ENCODE measurements at regions not wholly inside any gene's neighbourhood (a gene's known extent, or its start where the extent isn't known, plus 50 kb on each side); places are given as distances from the start of the nearest gene placed in this dataset.

DNA sequence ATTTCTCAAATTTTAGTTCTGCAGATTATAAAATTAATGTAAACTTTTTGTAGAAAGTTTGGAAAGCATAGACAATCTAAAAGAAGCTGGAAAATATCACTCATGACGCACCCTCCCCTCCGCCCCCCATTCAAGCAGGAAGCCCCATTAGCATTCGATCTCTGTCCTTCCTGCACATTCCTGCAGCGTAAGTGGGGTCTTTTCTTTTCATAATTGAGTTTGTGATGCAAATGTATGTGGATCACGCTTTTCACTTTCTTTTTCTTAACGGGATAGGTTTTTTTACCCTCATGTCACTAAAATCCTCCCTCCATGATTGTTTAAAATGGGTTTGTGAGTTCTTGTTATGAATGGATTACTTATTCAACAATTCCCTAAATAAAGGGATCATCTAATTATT, 181.7 kb upstream of the HDAC4 start:
- H3K27ac ChIP-seq (ENCODE audit: low read depth in 1 of 2, low read length in 1 of 2), result no peak overlapping the region
- no peaks in the 10 kb centered on the region for H3K36me3 ChIP-seq (ENCODE audit: control insufficient read depth in 2 of 2, insufficient read depth in 2 of 2, low read length in 1 of 2)
- H3K27me3 ChIP-seq (ENCODE audit: control insufficient read depth in 2 of 2, insufficient read depth in 1 of 2, low read length in 1 of 2), result no peaks in the 10 kb centered on the region
- H3K9me3 ChIP-seq (ENCODE audit: control insufficient read depth in 2 of 2, insufficient read depth in 1 of 2, low read length in 1 of 2), result peaks cover 0 to 5% of the 10 kb centered on the region in 2 donors
- DNase-seq (ENCODE audit: low read depth in 6 of 9, low spot score in 9 of 9), result no peak
- peaks cover 13 to 33% of the 10 kb centered on the region in 2 donors for H3K4me1 ChIP-seq (ENCODE audit: control insufficient read depth in 2 of 2, insufficient read depth in 2 of 2, low read length in 2 of 2)
- 97% methylated on average over 6 of the region's 6 CpGs for WGBS
- H3K4me3 ChIP-seq (ENCODE audit: low read length in 2 of 2), result no peak overlapping the region

GRCh38 chr2:239581352-239581901, 180.6 kb upstream of the HDAC4 start:
- no peak overlapping the region for H3K4me3 ChIP-seq (ENCODE audit: low read length in 2 of 2)

DNA sequence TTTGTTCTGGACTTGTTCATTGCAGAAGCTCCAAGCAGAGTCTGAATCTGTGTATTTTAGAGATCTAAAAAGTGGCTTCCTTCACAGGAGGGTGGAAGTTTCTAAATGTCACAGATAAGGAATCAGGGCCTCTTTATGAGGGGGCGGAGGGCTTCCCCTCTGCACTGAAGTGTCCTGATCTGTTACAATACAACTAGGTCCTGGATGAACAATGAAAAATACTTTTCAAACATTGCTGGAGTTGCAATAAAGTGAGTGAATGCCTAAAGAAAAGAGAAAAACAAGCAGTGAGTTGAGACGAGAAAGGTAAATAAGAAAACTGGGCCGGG, 179.3 kb upstream of the HDAC4 start:
- WGBS, result 64% methylated on average over 3 of the region's 3 CpGs
- no peaks in the 10 kb centered on the region for H3K36me3 ChIP-seq (ENCODE audit: control insufficient read depth in 2 of 2, insufficient read depth in 2 of 2, low read length in 1 of 2)
- H3K27ac ChIP-seq (ENCODE audit: low read depth in 1 of 2, low read length in 1 of 2), result peak overlapping the region in 1 of 2 donors; percentile 11
- H3K27me3 ChIP-seq (ENCODE audit: control insufficient read depth in 2 of 2, insufficient read depth in 1 of 2, low read length in 1 of 2), result no peaks in the 10 kb centered on the region
- no peak overlapping the region for H3K4me3 ChIP-seq (ENCODE audit: low read length in 2 of 2)
- peaks cover 4 to 17% of the 10 kb centered on the region in 2 donors for H3K4me1 ChIP-seq (ENCODE audit: control insufficient read depth in 2 of 2, insufficient read depth in 2 of 2, low read length in 2 of 2)
- peaks cover 0 to 5% of the 10 kb centered on the region in 2 donors for H3K9me3 ChIP-seq (ENCODE audit: control insufficient read depth in 2 of 2, insufficient read depth in 1 of 2, low read length in 1 of 2)
- no peak for DNase-seq (ENCODE audit: low read depth in 6 of 9, low spot score in 9 of 9)

More at GRCh38 chr2:239581352-239581901, 180.6 kb upstream of the HDAC4 start:
- DNase-seq (ENCODE audit: low read depth in 6 of 9, low spot score in 9 of 9), result no peak
- 98% methylated on average over 21 of the region's 21 CpGs for WGBS
- Histone ChIP-seq H3K27ac (ENCODE audit: low read depth in 1 of 2, low read length in 1 of 2) (no peak overlapping the region), H3K4me1 (ENCODE audit: control insufficient read depth in 2 of 2, insufficient read depth in 2 of 2, low read length in 2 of 2) (peaks cover 4 to 23% of the 10 kb centered on the region in 2 donors), H3K9me3 (ENCODE audit: control insufficient read depth in 2 of 2, insufficient read depth in 1 of 2, low read length in 1 of 2) (peaks cover 0 to 5% of the 10 kb centered on the region in 2 donors), H3K27me3 (ENCODE audit: control insufficient read depth in 2 of 2, insufficient read depth in 1 of 2, low read length in 1 of 2) (no peaks in the 10 kb centered on the region), H3K36me3 (ENCODE audit: control insufficient read depth in 2 of 2, insufficient read depth in 2 of 2, low read length in 1 of 2) (no peaks in the 10 kb centered on the region)

DNA sequence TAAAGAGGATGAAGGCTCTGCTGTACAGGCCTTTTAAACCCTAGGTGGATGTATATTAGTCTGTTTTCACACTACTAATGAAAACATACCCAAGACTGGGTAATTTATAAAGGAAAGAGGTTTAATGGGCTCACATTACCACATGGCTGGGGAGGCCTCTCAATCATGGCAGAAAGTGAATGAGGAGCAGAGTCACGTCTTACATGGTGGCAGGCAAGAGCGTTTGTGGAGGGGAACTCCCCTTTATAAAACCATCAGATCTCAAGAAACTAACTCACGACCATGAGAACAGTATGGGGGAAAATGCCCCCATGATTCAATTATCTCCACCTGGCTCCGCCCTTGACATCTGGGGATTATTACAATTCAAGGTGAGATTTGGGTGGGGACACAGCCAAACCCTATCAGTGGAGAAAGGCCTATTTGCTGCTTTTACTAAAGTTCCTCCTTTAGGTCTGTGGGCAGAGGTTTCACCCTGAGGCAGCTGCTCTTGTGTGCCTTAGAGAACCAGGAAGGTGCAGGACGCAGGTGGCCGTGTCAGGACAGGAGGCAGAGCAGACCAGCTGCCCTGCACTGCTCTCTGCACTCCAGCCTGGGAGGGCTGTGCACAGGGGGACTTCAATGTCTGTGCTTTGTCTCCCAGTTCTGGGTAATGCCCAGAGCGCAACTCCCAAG, 178.8 kb upstream of the HDAC4 start:
- Histone ChIP-seq H3K36me3 (ENCODE audit: control insufficient read depth in 2 of 2, insufficient read depth in 2 of 2, low read length in 1 of 2) (no peaks in the 10 kb centered on the region), H3K27ac (ENCODE audit: low read depth in 1 of 2, low read length in 1 of 2) (peak overlapping the region in 1 of 2 donors; percentile 11), H3K4me3 (ENCODE audit: low read length in 2 of 2) (no peak overlapping the region), H3K27me3 (ENCODE audit: control insufficient read depth in 2 of 2, insufficient read depth in 1 of 2, low read length in 1 of 2) (no peaks in the 10 kb centered on the region), H3K9me3 (ENCODE audit: control insufficient read depth in 2 of 2, insufficient read depth in 1 of 2, low read length in 1 of 2) (peaks cover 0 to 5% of the 10 kb centered on the region in 2 donors), H3K4me1 (ENCODE audit: control insufficient read depth in 2 of 2, insufficient read depth in 2 of 2, low read length in 2 of 2) (peaks cover 4 to 13% of the 10 kb centered on the region in 2 donors)
- WGBS, result 82% methylated on average over 7 of the region's 7 CpGs
- DNase-seq (ENCODE audit: low read depth in 6 of 9, low spot score in 9 of 9), result no peak

GRCh38 chr2:239579081-239579480, 178.3 kb upstream of the HDAC4 start:
- H3K27me3 ChIP-seq (ENCODE audit: control insufficient read depth in 2 of 2, insufficient read depth in 1 of 2, low read length in 1 of 2), result no peaks in the 10 kb centered on the region
- peaks cover 0 to 5% of the 10 kb centered on the region in 2 donors for H3K9me3 ChIP-seq (ENCODE audit: control insufficient read depth in 2 of 2, insufficient read depth in 1 of 2, low read length in 1 of 2)
- 98% methylated on average over 12 of the region's 12 CpGs for WGBS
- no peak overlapping the region for H3K4me3 ChIP-seq (ENCODE audit: low read length in 2 of 2)
- no peak overlapping the region for H3K27ac ChIP-seq (ENCODE audit: low read depth in 1 of 2, low read length in 1 of 2)
- peaks cover 4 to 13% of the 10 kb centered on the region in 2 donors for H3K4me1 ChIP-seq (ENCODE audit: control insufficient read depth in 2 of 2, insufficient read depth in 2 of 2, low read length in 2 of 2)
- no peak for DNase-seq (ENCODE audit: low read depth in 6 of 9, low spot score in 9 of 9)
- no peaks in the 10 kb centered on the region for H3K36me3 ChIP-seq (ENCODE audit: control insufficient read depth in 2 of 2, insufficient read depth in 2 of 2, low read length in 1 of 2)

- Histone ChIP-seq H3K4me3 (ENCODE audit: low read length in 2 of 2) (no peak overlapping the region), H3K9me3 (ENCODE audit: control insufficient read depth in 2 of 2, insufficient read depth in 1 of 2, low read length in 1 of 2) (peaks cover 0 to 5% of the 10 kb centered on the region in 2 donors), H3K4me1 (ENCODE audit: control insufficient read depth in 2 of 2, insufficient read depth in 2 of 2, low read length in 2 of 2) (peaks cover 4 to 13% of the 10 kb centered on the region in 2 donors), H3K27me3 (ENCODE audit: control insufficient read depth in 2 of 2, insufficient read depth in 1 of 2, low read length in 1 of 2) (no peaks in the 10 kb centered on the region), H3K27ac (ENCODE audit: low read depth in 1 of 2, low read length in 1 of 2) (no peak overlapping the region), H3K36me3 (ENCODE audit: control insufficient read depth in 2 of 2, insufficient read depth in 2 of 2, low read length in 1 of 2) (no peaks in the 10 kb centered on the region)
- DNase-seq (ENCODE audit: low read depth in 6 of 9, low spot score in 9 of 9), result no peak
- 99% methylated on average over 12 of the region's 12 CpGs for WGBS
Measured at GRCh38 chr2:239578381-239578780, 177.6 kb upstream of the HDAC4 start.

DNA sequence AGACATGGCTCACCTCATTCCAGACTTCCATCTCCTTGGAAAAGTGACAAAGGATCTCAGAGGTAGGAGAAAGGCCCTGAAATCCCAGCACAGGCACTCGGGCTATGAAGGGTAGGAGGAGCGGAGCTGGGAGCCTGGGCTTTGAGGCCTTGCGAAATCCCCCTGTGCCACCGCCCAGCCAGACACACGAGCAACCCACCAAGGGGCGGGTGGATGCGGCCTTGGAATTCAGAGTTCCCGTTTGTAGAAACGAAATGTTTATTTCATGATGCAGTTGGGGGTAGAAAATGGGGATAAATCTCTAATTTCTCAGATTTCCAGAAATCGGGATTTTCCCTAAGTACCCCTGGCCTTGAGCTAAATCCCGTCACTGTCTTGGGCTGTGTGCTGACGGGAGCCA, 177.1 kb upstream of the HDAC4 start:
- DNase-seq (ENCODE audit: low read depth in 6 of 9, low spot score in 9 of 9), result no peak
- WGBS, result 99% methylated on average over 12 of the region's 12 CpGs
- Histone ChIP-seq H3K4me3 (ENCODE audit: low read length in 2 of 2) (no peak overlapping the region), H3K4me1 (ENCODE audit: control insufficient read depth in 2 of 2, insufficient read depth in 2 of 2, low read length in 2 of 2) (peaks cover 4 to 13% of the 10 kb centered on the region in 2 donors), H3K9me3 (ENCODE audit: control insufficient read depth in 2 of 2, insufficient read depth in 1 of 2, low read length in 1 of 2) (peaks cover 0 to 5% of the 10 kb centered on the region in 2 donors), H3K36me3 (ENCODE audit: control insufficient read depth in 2 of 2, insufficient read depth in 2 of 2, low read length in 1 of 2) (no peaks in the 10 kb centered on the region), H3K27me3 (ENCODE audit: control insufficient read depth in 2 of 2, insufficient read depth in 1 of 2, low read length in 1 of 2) (no peaks in the 10 kb centered on the region), H3K27ac (ENCODE audit: low read depth in 1 of 2, low read length in 1 of 2) (no peak overlapping the region)

DNA sequence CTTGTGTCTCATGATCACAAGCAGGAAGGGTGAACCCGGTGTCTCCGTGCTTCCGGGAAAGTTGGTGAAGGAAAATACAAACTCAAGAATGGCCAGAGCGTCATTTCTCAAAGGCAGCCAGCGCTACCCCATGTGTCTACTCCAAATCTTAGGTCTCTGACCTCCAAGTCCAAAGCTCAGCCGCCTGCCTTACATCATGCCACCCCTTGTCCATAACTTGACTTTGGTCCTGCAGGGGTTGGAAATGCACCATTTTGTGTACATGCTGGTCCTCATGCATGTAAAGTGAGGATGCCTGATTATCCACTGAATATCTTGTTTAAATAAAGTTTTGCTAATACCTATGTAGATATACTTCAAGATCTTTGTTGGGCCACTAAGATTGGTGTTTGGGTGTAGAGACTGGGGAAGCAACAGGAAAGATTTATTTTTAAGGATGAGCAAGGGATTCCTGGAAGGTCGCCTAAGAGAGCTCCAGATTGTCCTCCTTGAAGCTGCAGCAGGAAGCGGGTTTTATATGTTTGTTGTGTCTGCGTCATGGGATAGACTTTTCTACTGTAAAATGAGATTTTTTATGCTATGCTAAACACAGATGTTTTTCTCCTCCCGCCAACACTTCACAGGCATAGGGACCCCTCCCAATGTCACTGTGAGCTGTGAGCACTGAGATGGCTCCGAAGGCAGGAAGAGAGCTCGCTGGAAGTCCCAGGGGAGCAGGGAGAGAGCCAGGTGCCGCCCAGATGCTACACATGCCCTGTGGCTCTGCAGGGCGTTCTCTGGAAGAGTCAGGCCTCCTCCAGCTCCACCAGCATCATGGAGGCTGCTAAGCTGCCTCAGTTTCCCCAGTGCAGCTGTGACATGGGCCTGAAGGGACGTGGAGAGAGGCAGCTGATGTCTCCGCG, 176.2 kb upstream of the HDAC4 start:
- H3K4me3 ChIP-seq (ENCODE audit: low read length in 2 of 2), result no peak overlapping the region
- no peaks in the 10 kb centered on the region for H3K27me3 ChIP-seq (ENCODE audit: control insufficient read depth in 2 of 2, insufficient read depth in 1 of 2, low read length in 1 of 2)
- H3K36me3 ChIP-seq (ENCODE audit: control insufficient read depth in 2 of 2, insufficient read depth in 2 of 2, low read length in 1 of 2), result no peaks in the 10 kb centered on the region
- H3K4me1 ChIP-seq (ENCODE audit: control insufficient read depth in 2 of 2, insufficient read depth in 2 of 2, low read length in 2 of 2), result peaks cover 4 to 13% of the 10 kb centered on the region in 2 donors
- WGBS, result 96% methylated on average over 17 of the region's 17 CpGs
- no peak for DNase-seq (ENCODE audit: low read depth in 6 of 9, low spot score in 9 of 9)
- H3K27ac ChIP-seq (ENCODE audit: low read depth in 1 of 2, low read length in 1 of 2), result no peak overlapping the region
- peaks cover 0 to 5% of the 10 kb centered on the region in 2 donors for H3K9me3 ChIP-seq (ENCODE audit: control insufficient read depth in 2 of 2, insufficient read depth in 1 of 2, low read length in 1 of 2)

DNA sequence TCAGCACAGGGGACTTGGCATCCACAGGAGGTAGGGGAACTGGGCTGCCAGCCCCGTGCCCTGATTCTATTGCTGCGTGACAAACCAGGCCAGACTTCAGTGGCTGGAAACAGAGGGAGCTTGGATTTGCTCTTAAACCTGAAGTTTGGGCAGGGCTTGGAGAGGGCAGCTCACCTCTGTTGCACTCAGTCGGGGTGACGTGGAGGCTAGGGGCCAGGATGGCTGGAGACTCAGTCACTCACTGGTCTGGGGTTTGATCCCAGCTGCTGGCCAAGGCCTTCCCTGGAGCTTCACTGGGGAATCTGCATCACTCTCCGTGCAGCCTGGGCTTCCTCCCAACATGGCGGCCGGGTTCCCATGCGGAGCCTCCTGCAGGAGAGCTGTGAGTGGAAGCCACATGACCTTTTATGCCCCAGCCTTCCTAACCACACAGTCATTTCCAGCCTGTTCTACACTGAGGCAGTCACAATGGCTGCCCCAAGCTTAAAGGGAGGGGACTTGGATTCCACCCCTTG, 175.2 kb upstream of the HDAC4 start:
- no peaks in the 10 kb centered on the region for H3K36me3 ChIP-seq (ENCODE audit: control insufficient read depth in 2 of 2, insufficient read depth in 2 of 2, low read length in 1 of 2)
- H3K4me1 ChIP-seq (ENCODE audit: control insufficient read depth in 2 of 2, insufficient read depth in 2 of 2, low read length in 2 of 2), result peaks cover 4 to 13% of the 10 kb centered on the region in 2 donors
- H3K9me3 ChIP-seq (ENCODE audit: control insufficient read depth in 2 of 2, insufficient read depth in 1 of 2, low read length in 1 of 2), result peaks cover 0 to 5% of the 10 kb centered on the region in 2 donors
- H3K27me3 ChIP-seq (ENCODE audit: control insufficient read depth in 2 of 2, insufficient read depth in 1 of 2, low read length in 1 of 2), result no peaks in the 10 kb centered on the region
- no peak overlapping the region for H3K4me3 ChIP-seq (ENCODE audit: low read length in 2 of 2)
- WGBS, result 97% methylated on average over 8 of the region's 8 CpGs
- DNase-seq (ENCODE audit: low read depth in 6 of 9, low spot score in 9 of 9), result no peak
- no peak overlapping the region for H3K27ac ChIP-seq (ENCODE audit: low read depth in 1 of 2, low read length in 1 of 2)
